AG04450 (cell line): ENCODE measurements at regions not wholly inside any gene's neighbourhood (a gene's known extent, or its start where the extent isn't known, plus 50 kb on each side); places are given as distances from the start of the nearest gene placed in this dataset.
A peak's percentile ranks its signal among the peaks of the same experiment; 100 is the strongest.

Source experiments
- CTCF ChIA-PET: fragments of 300-600, 350-600 bp; formaldehyde crosslinking; extraction: SDS; loops from one replicate; lab custom pipeline; 2022; ENCODE audit warnings: antibody characterized with exemption, inconsistent platforms; lab: Charles Lee
- POLR2A ChIA-PET: fragments of 350-600 bp; formaldehyde crosslinking; extraction: SDS; loops from one replicate; lab custom pipeline; 2021; ENCODE audit warnings: antibody characterized with exemption, inconsistent platforms; lab: Yijun Ruan, JAX
- DNase-seq: peaks from one replicate; pipeline ENCODE4 v3.0.0-alpha.2; 2011; ENCODE audit warnings: low read depth, low spot score
- H3K27ac ChIP-seq: one replicate; pipeline ENCODE4 v1.5.1; 2012; ENCODE audit warnings: low read depth, low read length, control low read depth
- H3K27me3 ChIP-seq: one replicate; pipeline ENCODE4 v1.6.0; 2012; ENCODE audit warnings: low read length; ENCODE audit not compliant: control insufficient read depth, insufficient read depth
- H3K4me3 ChIP-seq: 2 replicates; pipeline ENCODE4 v1.5.1; 2011; ENCODE audit warnings: mild to moderate bottlenecking, low read depth, low read length, control low read depth
- H3K9me3 ChIP-seq: 2 replicates; pipeline ENCODE4 v1.5.1; 2012; ENCODE audit warnings: low read length; ENCODE audit not compliant: control insufficient read depth, insufficient read depth
- CTCF ChIP-seq: IDR thresholded peaks from 2 replicates; pipeline ENCODE4 v1.5.1; 2011; ENCODE audit warnings: low read depth, low read length, control low read depth, inconsistent platforms

- no peak overlapping the region for H3K4me3 ChIP-seq
- CTCF ChIA-PET = interaction anchor here (0.8 kb wide), 1 partner anchor 536 kb away, joined by 3 read pairs; no protein-coding TSS in a partner anchor
- no peak for TF ChIP-seq CTCF
- H3K27me3 ChIP-seq = peaks cover 11% of the 10 kb centered on the region
- POLR2A ChIA-PET = no interaction called here
- no peaks in the 10 kb centered on the region for H3K9me3 ChIP-seq
- DNase-seq = no peak
- no peak overlapping the region for H3K27ac ChIP-seq
These were observed 170.9 kb downstream of the ANXA2 start for GRCh38 chr15:60226924-60227323.

GRCh38 chr15:60228101-60228500, 169.7 kb downstream of the ANXA2 start:
- H3K9me3 ChIP-seq = no peaks in the 10 kb centered on the region
- ChIA-PET POLR2A (no interaction called here), CTCF (interaction anchor here (0.9 kb wide), 1 partner anchor 48 kb away, joined by 3 read pairs; no protein-coding TSS in a partner anchor)
- TF ChIP-seq CTCF = no peak
- H3K4me3 ChIP-seq = no peak overlapping the region
- no peak overlapping the region for H3K27ac ChIP-seq
- H3K27me3 ChIP-seq = peaks cover 11% of the 10 kb centered on the region
- DNase-seq = no peak

GRCh38 chr15:60228619-60229018, 169.2 kb downstream of the ANXA2 start:
- H3K4me3 ChIP-seq = no peak overlapping the region
- H3K27ac ChIP-seq = no peak overlapping the region
- H3K9me3 ChIP-seq = no peaks in the 10 kb centered on the region
- H3K27me3 ChIP-seq = peaks cover 11% of the 10 kb centered on the region
- CTCF ChIA-PET = interaction anchor here (0.9 kb wide), 1 partner anchor 49 kb away, joined by 3 read pairs; no protein-coding TSS in a partner anchor
- no peak for DNase-seq
- TF ChIP-seq CTCF = no peak
- POLR2A ChIA-PET = no interaction called here

GRCh38 chr15:60235951-60236710, 161.7 kb downstream of the ANXA2 start:
- POLR2A ChIA-PET = no interaction called here
- CTCF ChIA-PET = no interaction called here
- H3K27me3 ChIP-seq = peaks cover 5% of the 10 kb centered on the region
- H3K4me3 ChIP-seq = no peak overlapping the region
- H3K9me3 ChIP-seq = no peaks in the 10 kb centered on the region
- TF ChIP-seq CTCF = no peak
- H3K27ac ChIP-seq = no peak overlapping the region
- no peak for DNase-seq

GRCh38 chr15:60237446-60237845, 160.3 kb downstream of the ANXA2 start:
- DNase-seq = peak; percentile 26
- Histone ChIP-seq H3K9me3 (no peaks in the 10 kb centered on the region), H3K27ac (no peak overlapping the region), H3K27me3 (no peaks in the 10 kb centered on the region), H3K4me3 (no peak overlapping the region)
- POLR2A ChIA-PET = no interaction called here
- CTCF ChIA-PET = no interaction called here
- no peak for TF ChIP-seq CTCF
